ENCODE measurements at regions not wholly inside any gene's neighbourhood (a gene's known extent, or its start where the extent isn't known, plus 50 kb on each side); places are given as distances from the start of the nearest gene placed in this dataset.

DNA sequence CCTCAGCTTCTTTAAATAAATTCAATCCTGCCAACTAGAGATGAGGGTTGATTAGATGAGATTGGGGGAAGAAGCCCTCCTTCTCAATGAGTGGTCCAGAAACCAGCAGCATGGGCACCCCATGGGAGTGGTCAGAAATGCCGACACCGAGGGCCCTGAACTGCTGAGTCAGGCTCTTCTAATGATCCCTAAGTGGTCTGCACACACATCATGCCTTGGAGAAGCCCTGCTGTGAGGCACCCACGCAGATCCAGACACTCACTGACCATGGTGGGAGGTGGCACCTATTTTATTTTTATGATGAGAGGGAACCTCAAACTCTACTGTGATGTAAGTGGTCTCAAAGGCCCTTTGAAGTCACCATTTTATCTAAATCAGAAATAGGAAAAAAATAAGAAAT, 72.3 kb upstream of the BOD1 start:
- TF ChIP-seq, protein P1, sequence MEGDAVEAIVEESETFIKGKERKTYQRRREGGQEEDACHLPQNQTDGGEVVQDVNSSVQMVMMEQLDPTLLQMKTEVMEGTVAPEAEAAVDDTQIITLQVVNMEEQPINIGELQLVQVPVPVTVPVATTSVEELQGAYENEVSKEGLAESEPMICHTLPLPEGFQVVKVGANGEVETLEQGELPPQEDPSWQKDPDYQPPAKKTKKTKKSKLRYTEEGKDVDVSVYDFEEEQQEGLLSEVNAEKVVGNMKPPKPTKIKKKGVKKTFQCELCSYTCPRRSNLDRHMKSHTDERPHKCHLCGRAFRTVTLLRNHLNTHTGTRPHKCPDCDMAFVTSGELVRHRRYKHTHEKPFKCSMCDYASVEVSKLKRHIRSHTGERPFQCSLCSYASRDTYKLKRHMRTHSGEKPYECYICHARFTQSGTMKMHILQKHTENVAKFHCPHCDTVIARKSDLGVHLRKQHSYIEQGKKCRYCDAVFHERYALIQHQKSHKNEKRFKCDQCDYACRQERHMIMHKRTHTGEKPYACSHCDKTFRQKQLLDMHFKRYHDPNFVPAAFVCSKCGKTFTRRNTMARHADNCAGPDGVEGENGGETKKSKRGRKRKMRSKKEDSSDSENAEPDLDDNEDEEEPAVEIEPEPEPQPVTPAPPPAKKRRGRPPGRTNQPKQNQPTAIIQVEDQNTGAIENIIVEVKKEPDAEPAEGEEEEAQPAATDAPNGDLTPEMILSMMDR (IDR thresholded peaks at IDR 0.05) = no peak
- no peak for TF ChIP-seq POLR2AphosphoS5 (IDR thresholded peaks at IDR 0.05)
- no peak for TF ChIP-seq POLR2A (IDR thresholded peaks at IDR 0.05)
